HCT116 (cell line): ENCODE measurements at regions not wholly inside any gene's neighbourhood (a gene's known extent, or its start where the extent isn't known, plus 50 kb on each side); places are given as distances from the start of the nearest gene placed in this dataset.

Experiments
- CBX3 ChIP-seq: IDR thresholded peaks from 2 replicates; pipeline ENCODE4 v1.6.1; 2012; ENCODE audit warnings: low read depth
- CTCF ChIP-seq, 3 experiments: fragments of 200-600 bp in 1 of 3; sonication (generic) in 1 of 3; IDR thresholded peaks in 2 of 3; conservative IDR thresholded peaks in 1 of 3; 2 replicates each; pipeline ENCODE4 v1.5.1; 2012 to 2017; ENCODE audit warnings: low read depth in 2 of 3, low read length in 2 of 3, antibody characterized with exemption in 1 of 3, borderline replicate concordance in 1 of 3, control low read depth in 1 of 3, mild to moderate bottlenecking in 1 of 3, mixed read lengths in 1 of 3, mixed run types in 1 of 3, moderate library complexity in 1 of 3; ENCODE audit not compliant: insufficient read depth in 1 of 3
- EZH2 ChIP-seq: fragments of 200-600 bp; sonication (generic); IDR thresholded peaks from 2 replicates; pipeline ENCODE4 v1.6.1; 2017; ENCODE audit warnings: antibody characterized with exemption, mixed run types
- SRF ChIP-seq: IDR thresholded peaks from 2 replicates; pipeline ENCODE4 v1.6.1; 2012; ENCODE audit warnings: low read depth
- TF ChIP-seq, protein P1 (sequence below): IDR thresholded peaks from 2 replicates; pipeline ENCODE4 v1.6.1; 2012; ENCODE audit warnings: low read depth
- TF ChIP-seq, protein P2 (sequence below): IDR thresholded peaks from 2 replicates; pipeline ENCODE4 v1.6.1; 2011; ENCODE audit warnings: mild to moderate bottlenecking, low read length, moderate library complexity; ENCODE audit not compliant: insufficient replicate concordance; ENCODE audit errors: extremely low read depth

GRCh38 chr9:13899924-13900323 lies 414.0 kb downstream of the NFIB start (continued):
- TF ChIP-seq, protein P1, sequence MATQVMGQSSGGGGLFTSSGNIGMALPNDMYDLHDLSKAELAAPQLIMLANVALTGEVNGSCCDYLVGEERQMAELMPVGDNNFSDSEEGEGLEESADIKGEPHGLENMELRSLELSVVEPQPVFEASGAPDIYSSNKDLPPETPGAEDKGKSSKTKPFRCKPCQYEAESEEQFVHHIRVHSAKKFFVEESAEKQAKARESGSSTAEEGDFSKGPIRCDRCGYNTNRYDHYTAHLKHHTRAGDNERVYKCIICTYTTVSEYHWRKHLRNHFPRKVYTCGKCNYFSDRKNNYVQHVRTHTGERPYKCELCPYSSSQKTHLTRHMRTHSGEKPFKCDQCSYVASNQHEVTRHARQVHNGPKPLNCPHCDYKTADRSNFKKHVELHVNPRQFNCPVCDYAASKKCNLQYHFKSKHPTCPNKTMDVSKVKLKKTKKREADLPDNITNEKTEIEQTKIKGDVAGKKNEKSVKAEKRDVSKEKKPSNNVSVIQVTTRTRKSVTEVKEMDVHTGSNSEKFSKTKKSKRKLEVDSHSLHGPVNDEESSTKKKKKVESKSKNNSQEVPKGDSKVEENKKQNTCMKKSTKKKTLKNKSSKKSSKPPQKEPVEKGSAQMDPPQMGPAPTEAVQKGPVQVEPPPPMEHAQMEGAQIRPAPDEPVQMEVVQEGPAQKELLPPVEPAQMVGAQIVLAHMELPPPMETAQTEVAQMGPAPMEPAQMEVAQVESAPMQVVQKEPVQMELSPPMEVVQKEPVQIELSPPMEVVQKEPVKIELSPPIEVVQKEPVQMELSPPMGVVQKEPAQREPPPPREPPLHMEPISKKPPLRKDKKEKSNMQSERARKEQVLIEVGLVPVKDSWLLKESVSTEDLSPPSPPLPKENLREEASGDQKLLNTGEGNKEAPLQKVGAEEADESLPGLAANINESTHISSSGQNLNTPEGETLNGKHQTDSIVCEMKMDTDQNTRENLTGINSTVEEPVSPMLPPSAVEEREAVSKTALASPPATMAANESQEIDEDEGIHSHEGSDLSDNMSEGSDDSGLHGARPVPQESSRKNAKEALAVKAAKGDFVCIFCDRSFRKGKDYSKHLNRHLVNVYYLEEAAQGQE, result no peak
- TF ChIP-seq, protein P2, sequence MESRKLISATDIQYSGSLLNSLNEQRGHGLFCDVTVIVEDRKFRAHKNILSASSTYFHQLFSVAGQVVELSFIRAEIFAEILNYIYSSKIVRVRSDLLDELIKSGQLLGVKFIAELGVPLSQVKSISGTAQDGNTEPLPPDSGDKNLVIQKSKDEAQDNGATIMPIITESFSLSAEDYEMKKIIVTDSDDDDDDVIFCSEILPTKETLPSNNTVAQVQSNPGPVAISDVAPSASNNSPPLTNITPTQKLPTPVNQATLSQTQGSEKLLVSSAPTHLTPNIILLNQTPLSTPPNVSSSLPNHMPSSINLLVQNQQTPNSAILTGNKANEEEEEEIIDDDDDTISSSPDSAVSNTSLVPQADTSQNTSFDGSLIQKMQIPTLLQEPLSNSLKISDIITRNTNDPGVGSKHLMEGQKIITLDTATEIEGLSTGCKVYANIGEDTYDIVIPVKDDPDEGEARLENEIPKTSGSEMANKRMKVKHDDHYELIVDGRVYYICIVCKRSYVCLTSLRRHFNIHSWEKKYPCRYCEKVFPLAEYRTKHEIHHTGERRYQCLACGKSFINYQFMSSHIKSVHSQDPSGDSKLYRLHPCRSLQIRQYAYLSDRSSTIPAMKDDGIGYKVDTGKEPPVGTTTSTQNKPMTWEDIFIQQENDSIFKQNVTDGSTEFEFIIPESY, result no peak
- TF ChIP-seq CTCF (IDR thresholded peaks at IDR 0.05 in 2 of 3, conservative IDR thresholded peaks at IDR 0.05 in 1 of 3; ENCODE audit: borderline replicate concordance in 1 of 3, insufficient read depth in 1 of 3, low read depth in 2 of 3, low read length in 2 of 3), result no peak
- TF ChIP-seq SRF, result no peak
- no peak for TF ChIP-seq EZH2
- TF ChIP-seq CBX3, result no peak
